Prostate gland (tissue), 2 donors: ENCODE measurements at regions not wholly inside any gene's neighbourhood (a gene's known extent, or its start where the extent isn't known, plus 50 kb on each side); places are given as distances from the start of the nearest gene placed in this dataset.

Experiments
- DNase-seq: peaks from one replicate; pipeline ENCODE4 v3.0.0-alpha.2; 2019; ENCODE audit warnings: low spot score
- H3K27ac ChIP-seq, 2 donors: fragments of 200-600 bp; sonication (generic); 2 replicates each; pipeline ENCODE4 v1.5.1; 2017 to 2019
- H3K27me3 ChIP-seq: fragments of 200-600 bp; sonication (generic); replicated peaks from 2 replicates; pipeline ENCODE4 v1.5.1; 2019; ENCODE audit not compliant: insufficient read depth
- H3K36me3 ChIP-seq, 2 donors: fragments of 200-600 bp; sonication (generic); 1 replicate in 1 of 2; 2 replicates in 1 of 2; pipeline versions ENCODE4 v1.5.1 to v1.8.1; 2017 to 2019
- H3K4me1 ChIP-seq: fragments of 200-600 bp; sonication (generic); replicated peaks from 2 replicates; pipeline ENCODE4 v1.5.1; 2019
- H3K4me3 ChIP-seq, 2 donors: fragments of 200-600 bp; sonication (generic); 2 replicates each; pipeline ENCODE4 v1.5.1; 2017 to 2019
- H3K9me3 ChIP-seq: fragments of 200-600 bp; sonication (generic); 2 replicates; pipeline ENCODE4 v1.5.1; 2017
- CTCF ChIP-seq, 4 experiments: fragments of 200-600 bp in 2 of 4; fragments of 450-650 bp in 2 of 4; sonication (generic) in 2 of 4; IDR thresholded peaks; 1 replicate in 3 of 4; 2 replicates in 1 of 4; pipeline ENCODE4 v1.5.1; 2016 to 2019; ENCODE audit warnings: antibody characterized with exemption in 4 of 4, mild to moderate bottlenecking in 2 of 4, moderate library complexity in 2 of 4
- POLR2A ChIP-seq: fragments of 450-650 bp; IDR thresholded peaks from one replicate; pipeline ENCODE4 v1.6.1; 2016; ENCODE audit warnings: antibody characterized with exemption, mild to moderate bottlenecking
- POLR2AphosphoS5 ChIP-seq: sonication (generic); formaldehyde crosslinking; IDR thresholded peaks from one replicate; pipeline ENCODE4 v1.6.1; 2017; ENCODE audit warnings: antibody characterized with exemption
- WGBS: methylation state at CpG from one replicate; pipeline ENCODE4 v1.1.5; 2018; 5-methylcytosine and 5-hydroxymethylcytosine counted together
- intact Hi-C: fragments of 100-400 bp; cut with DNase I; formaldehyde crosslinking; loops from one replicate; pipeline ENCODE4 v1.14.2; 2022

- no peak overlapping the region for H3K4me3 ChIP-seq
- intact Hi-C loops: no loop called here
- DNase-seq: no peak
- no peaks in the 10 kb centered on the region for H3K9me3 ChIP-seq
- TF ChIP-seq CTCF (IDR thresholded peaks at IDR 0.05) (no peak), POLR2A (no peak), POLR2AphosphoS5 (no peak)
- 59% methylated on average over 4 of the region's 4 CpGs for WGBS
- no peaks in the 10 kb centered on the region for H3K27me3 ChIP-seq
- H3K36me3 ChIP-seq: no peaks in the 10 kb centered on the region
- no peaks in the 10 kb centered on the region for H3K4me1 ChIP-seq
- H3K27ac ChIP-seq: no peak overlapping the region
Observed at GRCh38 chr12:23028158-23028802, 403.3 kb downstream of the ETNK1 start.

GRCh38 chr12:23029185-23029584 is 404.2 kb downstream of the ETNK1 start:
- Histone ChIP-seq H3K4me1 (no peaks in the 10 kb centered on the region), H3K27ac (no peak overlapping the region), H3K27me3 (no peaks in the 10 kb centered on the region), H3K36me3 (no peaks in the 10 kb centered on the region), H3K9me3 (no peaks in the 10 kb centered on the region), H3K4me3 (no peak overlapping the region)
- WGBS: 79% methylated on average over 3 of the region's 3 CpGs
- TF ChIP-seq POLR2AphosphoS5 (no peak), CTCF (IDR thresholded peaks at IDR 0.05) (no peak), POLR2A (no peak)
- intact Hi-C loops: no loop called here
- no peak for DNase-seq

GRCh38 chr12:23039834-23040233 is 414.9 kb downstream of the ETNK1 start:
- no peak overlapping the region for H3K27ac ChIP-seq
- no peak overlapping the region for H3K4me3 ChIP-seq
- DNase-seq: no peak
- H3K4me1 ChIP-seq: no peaks in the 10 kb centered on the region
- TF ChIP-seq CTCF (IDR thresholded peaks at IDR 0.05) (no peak), POLR2A (no peak), POLR2AphosphoS5 (no peak)
- no peaks in the 10 kb centered on the region for H3K9me3 ChIP-seq
- 91% methylated on average over 2 of the region's 2 CpGs for WGBS
- H3K36me3 ChIP-seq: no peaks in the 10 kb centered on the region
- intact Hi-C loops: no loop called here
- H3K27me3 ChIP-seq: no peaks in the 10 kb centered on the region

GRCh38 chr12:23041774-23042173 is 416.8 kb downstream of the ETNK1 start:
- H3K4me3 ChIP-seq: no peak overlapping the region
- H3K36me3 ChIP-seq: no peaks in the 10 kb centered on the region
- no peaks in the 10 kb centered on the region for H3K27me3 ChIP-seq
- intact Hi-C loops: no loop called here
- DNase-seq: no peak
- no peak for TF ChIP-seq POLR2AphosphoS5
- no peak for TF ChIP-seq CTCF (IDR thresholded peaks at IDR 0.05)
- TF ChIP-seq POLR2A: no peak
- H3K27ac ChIP-seq: no peak overlapping the region
- 88% methylated on average over 2 of the region's 2 CpGs for WGBS
- no peaks in the 10 kb centered on the region for H3K4me1 ChIP-seq
- no peaks in the 10 kb centered on the region for H3K9me3 ChIP-seq

GRCh38 chr12:23043646-23044045 is 418.7 kb downstream of the ETNK1 start:
- no peaks in the 10 kb centered on the region for H3K27me3 ChIP-seq
- H3K27ac ChIP-seq: no peak overlapping the region
- H3K4me3 ChIP-seq: no peak overlapping the region
- intact Hi-C loops: no loop called here
- no peaks in the 10 kb centered on the region for H3K36me3 ChIP-seq
- no peak for DNase-seq
- TF ChIP-seq CTCF (IDR thresholded peaks at IDR 0.05) (no peak), POLR2A (no peak)
- no peaks in the 10 kb centered on the region for H3K4me1 ChIP-seq
- 100% methylated on average over 1 of the region's 1 CpG for WGBS
- H3K9me3 ChIP-seq: no peaks in the 10 kb centered on the region
